ENCODE measurements at regions not wholly inside any gene's neighbourhood (a gene's known extent, or its start where the extent isn't known, plus 50 kb on each side); places are given as distances from the start of the nearest gene placed in this dataset.

DNA sequence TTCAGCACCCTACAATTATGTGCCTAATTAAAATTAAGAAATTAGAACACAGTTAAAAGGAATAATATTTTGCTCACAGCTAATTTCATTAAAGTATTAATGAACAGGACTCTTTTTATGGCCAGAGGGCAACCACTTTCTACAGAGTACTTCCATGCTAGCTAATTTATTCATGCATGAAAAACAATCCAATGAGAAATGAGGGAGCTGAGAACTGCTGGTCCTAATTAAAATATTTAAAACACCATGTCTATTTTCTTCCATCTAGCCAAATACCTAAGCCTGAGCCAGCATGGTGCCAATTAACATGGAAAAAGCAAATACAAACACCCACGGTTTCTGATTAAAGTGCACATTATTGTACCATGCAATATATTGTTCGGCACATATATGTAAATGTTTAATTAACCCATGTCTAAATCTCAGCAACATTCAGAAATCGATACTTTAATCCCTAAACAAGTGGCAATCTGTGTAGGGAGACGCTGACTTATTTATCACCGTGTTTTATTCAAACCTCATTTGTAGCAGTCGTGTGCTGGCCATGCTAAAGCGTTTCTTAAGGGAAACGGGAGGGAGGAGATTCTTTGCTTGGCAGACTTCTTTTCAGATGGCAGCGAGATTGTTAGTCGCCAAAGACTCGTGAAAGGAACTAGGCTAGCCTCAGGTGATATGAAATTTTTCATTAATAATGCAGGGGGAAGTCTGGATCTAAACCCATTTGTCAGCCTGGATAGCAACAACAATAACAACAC, 193.5 kb downstream of the ANXA2 start:
- no peak for FAIRE-seq
- POLR2A ChIA-PET = no interaction called here
- TF ChIP-seq IRF4 (IDR thresholded peaks at IDR 0.05; ENCODE audit: low read depth, low read length) (no peak), MEF2A (IDR thresholded peaks at IDR 0.05; ENCODE audit: insufficient read depth, low read depth, low read length) (no peak), IKZF1 (conservative IDR thresholded peaks at IDR 0.05) (no peak), GATAD2B (conservative IDR thresholded peaks at IDR 0.05; ENCODE audit: low read depth) (no peak), BHLHE40 (IDR thresholded peaks at IDR 0.05; ENCODE audit: borderline replicate concordance in 1 of 2, low read depth in 2 of 2, low read length in 1 of 2) (no peak), EED (IDR thresholded peaks at IDR 0.05; ENCODE audit: low read depth) (no peak), HDAC2 (IDR thresholded peaks at IDR 0.05) (no peak), YY1 (IDR thresholded peaks at IDR 0.05; ENCODE audit: low read depth, low read length) (no peak), CBX5 (IDR thresholded peaks at IDR 0.05; ENCODE audit: low read depth) (no peak), ASH2L (IDR thresholded peaks at IDR 0.05; ENCODE audit: borderline replicate concordance, low read depth) (no peak)
- TF ChIP-seq, protein P1, sequence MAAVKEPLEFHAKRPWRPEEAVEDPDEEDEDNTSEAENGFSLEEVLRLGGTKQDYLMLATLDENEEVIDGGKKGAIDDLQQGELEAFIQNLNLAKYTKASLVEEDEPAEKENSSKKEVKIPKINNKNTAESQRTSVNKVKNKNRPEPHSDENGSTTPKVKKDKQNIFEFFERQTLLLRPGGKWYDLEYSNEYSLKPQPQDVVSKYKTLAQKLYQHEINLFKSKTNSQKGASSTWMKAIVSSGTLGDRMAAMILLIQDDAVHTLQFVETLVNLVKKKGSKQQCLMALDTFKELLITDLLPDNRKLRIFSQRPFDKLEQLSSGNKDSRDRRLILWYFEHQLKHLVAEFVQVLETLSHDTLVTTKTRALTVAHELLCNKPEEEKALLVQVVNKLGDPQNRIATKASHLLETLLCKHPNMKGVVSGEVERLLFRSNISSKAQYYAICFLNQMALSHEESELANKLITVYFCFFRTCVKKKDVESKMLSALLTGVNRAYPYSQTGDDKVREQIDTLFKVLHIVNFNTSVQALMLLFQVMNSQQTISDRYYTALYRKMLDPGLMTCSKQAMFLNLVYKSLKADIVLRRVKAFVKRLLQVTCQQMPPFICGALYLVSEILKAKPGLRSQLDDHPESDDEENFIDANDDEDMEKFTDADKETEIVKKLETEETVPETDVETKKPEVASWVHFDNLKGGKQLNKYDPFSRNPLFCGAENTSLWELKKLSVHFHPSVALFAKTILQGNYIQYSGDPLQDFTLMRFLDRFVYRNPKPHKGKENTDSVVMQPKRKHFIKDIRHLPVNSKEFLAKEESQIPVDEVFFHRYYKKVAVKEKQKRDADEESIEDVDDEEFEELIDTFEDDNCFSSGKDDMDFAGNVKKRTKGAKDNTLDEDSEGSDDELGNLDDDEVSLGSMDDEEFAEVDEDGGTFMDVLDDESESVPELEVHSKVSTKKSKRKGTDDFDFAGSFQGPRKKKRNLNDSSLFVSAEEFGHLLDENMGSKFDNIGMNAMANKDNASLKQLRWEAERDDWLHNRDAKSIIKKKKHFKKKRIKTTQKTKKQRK (IDR thresholded peaks at IDR 0.05; ENCODE audit: low read depth, low read length) = no peak
- TF ChIP-seq, protein P2, sequence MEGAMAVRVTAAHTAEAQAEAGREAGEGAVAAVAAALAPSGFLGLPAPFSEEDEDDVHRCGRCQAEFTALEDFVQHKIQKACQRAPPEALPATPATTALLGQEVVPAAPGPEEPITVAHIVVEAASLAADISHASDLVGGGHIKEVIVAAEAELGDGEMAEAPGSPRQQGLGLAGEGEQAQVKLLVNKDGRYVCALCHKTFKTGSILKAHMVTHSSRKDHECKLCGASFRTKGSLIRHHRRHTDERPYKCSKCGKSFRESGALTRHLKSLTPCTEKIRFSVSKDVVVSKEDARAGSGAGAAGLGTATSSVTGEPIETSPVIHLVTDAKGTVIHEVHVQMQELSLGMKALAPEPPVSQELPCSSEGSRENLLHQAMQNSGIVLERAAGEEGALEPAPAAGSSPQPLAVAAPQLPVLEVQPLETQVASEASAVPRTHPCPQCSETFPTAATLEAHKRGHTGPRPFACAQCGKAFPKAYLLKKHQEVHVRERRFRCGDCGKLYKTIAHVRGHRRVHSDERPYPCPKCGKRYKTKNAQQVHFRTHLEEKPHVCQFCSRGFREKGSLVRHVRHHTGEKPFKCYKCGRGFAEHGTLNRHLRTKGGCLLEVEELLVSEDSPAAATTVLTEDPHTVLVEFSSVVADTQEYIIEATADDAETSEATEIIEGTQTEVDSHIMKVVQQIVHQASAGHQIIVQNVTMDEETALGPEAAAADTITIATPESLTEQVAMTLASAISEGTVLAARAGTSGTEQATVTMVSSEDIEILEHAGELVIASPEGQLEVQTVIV (IDR thresholded peaks at IDR 0.05; ENCODE audit: borderline replicate concordance, partially characterized antibody) = no peak
- TF ChIP-seq, protein P3, sequence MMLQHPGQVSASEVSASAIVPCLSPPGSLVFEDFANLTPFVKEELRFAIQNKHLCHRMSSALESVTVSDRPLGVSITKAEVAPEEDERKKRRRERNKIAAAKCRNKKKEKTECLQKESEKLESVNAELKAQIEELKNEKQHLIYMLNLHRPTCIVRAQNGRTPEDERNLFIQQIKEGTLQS (IDR thresholded peaks at IDR 0.05; ENCODE audit: borderline replicate concordance, extremely low read depth, low read depth, low read length) = no peak
- TF ChIP-seq, protein P4, sequence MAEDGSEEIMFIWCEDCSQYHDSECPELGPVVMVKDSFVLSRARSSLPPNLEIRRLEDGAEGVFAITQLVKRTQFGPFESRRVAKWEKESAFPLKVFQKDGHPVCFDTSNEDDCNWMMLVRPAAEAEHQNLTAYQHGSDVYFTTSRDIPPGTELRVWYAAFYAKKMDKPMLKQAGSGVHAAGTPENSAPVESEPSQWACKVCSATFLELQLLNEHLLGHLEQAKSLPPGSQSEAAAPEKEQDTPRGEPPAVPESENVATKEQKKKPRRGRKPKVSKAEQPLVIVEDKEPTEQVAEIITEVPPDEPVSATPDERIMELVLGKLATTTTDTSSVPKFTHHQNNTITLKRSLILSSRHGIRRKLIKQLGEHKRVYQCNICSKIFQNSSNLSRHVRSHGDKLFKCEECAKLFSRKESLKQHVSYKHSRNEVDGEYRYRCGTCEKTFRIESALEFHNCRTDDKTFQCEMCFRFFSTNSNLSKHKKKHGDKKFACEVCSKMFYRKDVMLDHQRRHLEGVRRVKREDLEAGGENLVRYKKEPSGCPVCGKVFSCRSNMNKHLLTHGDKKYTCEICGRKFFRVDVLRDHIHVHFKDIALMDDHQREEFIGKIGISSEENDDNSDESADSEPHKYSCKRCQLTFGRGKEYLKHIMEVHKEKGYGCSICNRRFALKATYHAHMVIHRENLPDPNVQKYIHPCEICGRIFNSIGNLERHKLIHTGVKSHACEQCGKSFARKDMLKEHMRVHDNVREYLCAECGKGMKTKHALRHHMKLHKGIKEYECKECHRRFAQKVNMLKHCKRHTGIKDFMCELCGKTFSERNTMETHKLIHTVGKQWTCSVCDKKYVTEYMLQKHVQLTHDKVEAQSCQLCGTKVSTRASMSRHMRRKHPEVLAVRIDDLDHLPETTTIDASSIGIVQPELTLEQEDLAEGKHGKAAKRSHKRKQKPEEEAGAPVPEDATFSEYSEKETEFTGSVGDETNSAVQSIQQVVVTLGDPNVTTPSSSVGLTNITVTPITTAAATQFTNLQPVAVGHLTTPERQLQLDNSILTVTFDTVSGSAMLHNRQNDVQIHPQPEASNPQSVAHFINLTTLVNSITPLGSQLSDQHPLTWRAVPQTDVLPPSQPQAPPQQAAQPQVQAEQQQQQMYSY (CRISPR knock-in tag; IDR thresholded peaks at IDR 0.05) = no peak

More for the DNA sequence above, 193.5 kb downstream of the ANXA2 start:
- Histone ChIP-seq H3K9me3 (replicated peaks; ENCODE audit: control insufficient read depth, insufficient read depth, low read length) (no peaks in the 10 kb centered on the region), H3K27me3 (replicated peaks in 1 of 2; ENCODE audit: control insufficient read depth in 2 of 2, insufficient read depth in 2 of 2, low read length in 1 of 2) (peaks cover 0 to 5% of the 10 kb centered on the region in 2 experiments; a peak in 2 of 4 replicates), H3K9ac (ENCODE audit: control insufficient read depth, insufficient read depth, low read length) (no peak overlapping the region), H4K20me1 (ENCODE audit: control insufficient read depth, insufficient read depth) (no peaks in the 10 kb centered on the region), H3K4me1 (ENCODE audit: control insufficient read depth, insufficient read depth, low read length) (no peaks in the 10 kb centered on the region), H3K79me2 (ENCODE audit: control insufficient read depth, insufficient read depth, low read length) (no peaks in the 10 kb centered on the region), H3K4me2 (ENCODE audit: control insufficient read depth, insufficient read depth) (no peak overlapping the region), H3K27ac (ENCODE audit: control insufficient read depth, insufficient read depth) (no peak overlapping the region), H3K4me3 (no peak overlapping the region), H2AFZ (ENCODE audit: control insufficient read depth, low read depth, low read length) (no peak overlapping the region), H3K36me3 (ENCODE audit: control insufficient read depth in 2 of 2, insufficient read depth in 2 of 2, low read length in 1 of 2) (no peaks in the 10 kb centered on the region)
- DNase-seq (ENCODE audit: low read depth, low spot score) = no peak
- ChIA-PET SMC1A (ENCODE audit: uncharacterized antibody, unreplicated experiment) (no interaction called here), RAD21 (ENCODE audit: unreplicated experiment) (no interaction called here), CTCF (interaction anchor here (0.6 kb wide), 1 partner anchor 361 kb away, joined by 3 read pairs; no protein-coding TSS in a partner anchor)
- intact Hi-C loops (cut with micrococcal nuclease; ENCODE audit: unreplicated experiment) = no loop called here
- ATAC-seq = no peak
- WGBS (ENCODE audit: insufficient coverage, insufficient replicate concordance, low lambda C conversion rate, missing lambda C conversion rate) = 24% methylated on average over 11 of the region's 11 CpGs
- no TSS peak for BruUV-seq (replicated peaks)
- in situ Hi-C loops (cut with MboI) = no loop called here

Data from GM12878 (cell line).